A673 (cell line): ENCODE measurements at regions not wholly inside any gene's neighbourhood (a gene's known extent, or its start where the extent isn't known, plus 50 kb on each side); places are given as distances from the start of the nearest gene placed in this dataset.

ENCODE experiments used
- CTCF ChIP-seq: fragments of 300-800, 200-600 bp; sonication (generic); conservative IDR thresholded peaks from 2 replicates; pipeline ENCODE4 v1.5.1; 2017; ENCODE audit warnings: low read depth, mild to moderate bottlenecking, antibody characterized with exemption, low read length, moderate library complexity, mixed read lengths
- EZH2 ChIP-seq: fragments of 200-600 bp; sonication (generic); IDR thresholded peaks from 2 replicates; pipeline ENCODE4 v1.6.1; 2017; ENCODE audit warnings: borderline replicate concordance, low read depth, mild to moderate bottlenecking, mixed read lengths, antibody characterized with exemption, low read length; ENCODE audit not compliant: poor library complexity, severe bottlenecking

GRCh38 chrX:39194673-39195072, 393.4 kb downstream of the MID1IP1 start:
- TF ChIP-seq CTCF (no peak), EZH2 (no peak)
